ENCODE measurements at regions not wholly inside any gene's neighbourhood (a gene's known extent, or its start where the extent isn't known, plus 50 kb on each side); places are given as distances from the start of the nearest gene placed in this dataset.

DNA sequence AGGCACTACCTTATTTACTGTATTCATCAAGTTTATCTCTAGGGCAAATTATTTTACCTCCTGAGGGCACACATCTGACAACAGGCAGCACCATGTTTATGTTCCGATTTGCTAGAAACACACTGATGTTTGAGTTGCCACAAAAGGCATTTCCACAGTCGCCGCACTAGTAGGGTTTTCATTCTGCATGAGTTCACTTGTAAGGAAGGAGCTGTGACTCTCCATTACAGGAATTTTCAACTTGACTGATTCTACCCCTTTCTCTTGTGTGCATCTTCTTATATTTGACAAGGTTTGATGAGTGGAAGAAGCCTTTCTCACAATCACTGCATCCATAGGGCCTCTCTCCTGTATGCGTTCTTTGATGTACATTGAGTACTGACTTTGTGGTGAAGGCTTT is 455.9 kb upstream of the CNTN5 start:
- TF ChIP-seq EZH2 (IDR thresholded peaks at IDR 0.05) (no peak), EZH2phosphoT487 (IDR thresholded peaks at IDR 0.05) (no peak)
- TF ChIP-seq, protein P1, sequence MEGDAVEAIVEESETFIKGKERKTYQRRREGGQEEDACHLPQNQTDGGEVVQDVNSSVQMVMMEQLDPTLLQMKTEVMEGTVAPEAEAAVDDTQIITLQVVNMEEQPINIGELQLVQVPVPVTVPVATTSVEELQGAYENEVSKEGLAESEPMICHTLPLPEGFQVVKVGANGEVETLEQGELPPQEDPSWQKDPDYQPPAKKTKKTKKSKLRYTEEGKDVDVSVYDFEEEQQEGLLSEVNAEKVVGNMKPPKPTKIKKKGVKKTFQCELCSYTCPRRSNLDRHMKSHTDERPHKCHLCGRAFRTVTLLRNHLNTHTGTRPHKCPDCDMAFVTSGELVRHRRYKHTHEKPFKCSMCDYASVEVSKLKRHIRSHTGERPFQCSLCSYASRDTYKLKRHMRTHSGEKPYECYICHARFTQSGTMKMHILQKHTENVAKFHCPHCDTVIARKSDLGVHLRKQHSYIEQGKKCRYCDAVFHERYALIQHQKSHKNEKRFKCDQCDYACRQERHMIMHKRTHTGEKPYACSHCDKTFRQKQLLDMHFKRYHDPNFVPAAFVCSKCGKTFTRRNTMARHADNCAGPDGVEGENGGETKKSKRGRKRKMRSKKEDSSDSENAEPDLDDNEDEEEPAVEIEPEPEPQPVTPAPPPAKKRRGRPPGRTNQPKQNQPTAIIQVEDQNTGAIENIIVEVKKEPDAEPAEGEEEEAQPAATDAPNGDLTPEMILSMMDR (IDR thresholded peaks at IDR 0.05): no peak
